ENCODE measurements at regions not wholly inside any gene's neighbourhood (a gene's known extent, or its start where the extent isn't known, plus 50 kb on each side); places are given as distances from the start of the nearest gene placed in this dataset.

GRCh38 chr12:14076538-14076937 lies 95.1 kb upstream of the GRIN2B start:
- FAIRE-seq (no peak), DNase-seq (ENCODE audit: low read depth, low spot score) (no peak)
- no peaks in the 10 kb centered on the region for H4K20me1 ChIP-seq (ENCODE audit: control insufficient read depth, extremely low read depth, insufficient read depth, low read length)
- H3K27ac ChIP-seq (ENCODE audit: control insufficient read depth, insufficient read depth, low read length): no peak overlapping the region
- no peak overlapping the region for H2AFZ ChIP-seq (ENCODE audit: control insufficient read depth, low read length)
- no peak overlapping the region for H3K4me3 ChIP-seq (ENCODE audit: control insufficient read depth in 2 of 3, extremely low read depth in 1 of 3, insufficient read depth in 2 of 3, low read depth in 1 of 3, low read length in 3 of 3)
- H3K9me1 ChIP-seq (ENCODE audit: control insufficient read depth, extremely low read depth, insufficient read depth, low read length): no peaks in the 10 kb centered on the region
- dilution Hi-C loops (cut with MboI; ENCODE audit: extremely low pct_ligation_motif_present, low sequenced_read_pairs): no loop called here
- H3K27me3 ChIP-seq (ENCODE audit: control insufficient read depth, extremely low read depth, insufficient read depth, low read length): no peaks in the 10 kb centered on the region
- TF ChIP-seq CTCF (optimal IDR thresholded peaks at IDR 0.05 in 1 of 3, IDR thresholded peaks at IDR 0.05 in 1 of 3, conservative IDR thresholded peaks at IDR 0.05 in 1 of 3; ENCODE audit: extremely low read depth in 1 of 3, insufficient read depth in 2 of 3, low read length in 3 of 3): no peak
- TF ChIP-seq EZH2 (IDR thresholded peaks at IDR 0.05; ENCODE audit: low read length): no peak
- H3K9me3 ChIP-seq (ENCODE audit: control insufficient read depth, low read depth, low read length): no peaks in the 10 kb centered on the region
- H3K4me1 ChIP-seq (ENCODE audit: control insufficient read depth, extremely low read depth, insufficient read depth, low read length): no peaks in the 10 kb centered on the region
- no peak overlapping the region for H3K9ac ChIP-seq (ENCODE audit: control insufficient read depth, extremely low read depth, insufficient read depth, low read length)
- no peaks in the 10 kb centered on the region for H3K36me3 ChIP-seq (ENCODE audit: control insufficient read depth in 2 of 2, extremely low read depth in 1 of 2, insufficient read depth in 2 of 2, low read length in 2 of 2)
- no peaks in the 10 kb centered on the region for H3K79me2 ChIP-seq (ENCODE audit: control insufficient read depth, insufficient read depth, low read length)
- no peak overlapping the region for H3K4me2 ChIP-seq (ENCODE audit: control insufficient read depth, extremely low read depth, insufficient read depth, low read depth, low read length)

GRCh38 chr12:14086838-14087237 lies 105.4 kb upstream of the GRIN2B start:
- H3K36me3 ChIP-seq (ENCODE audit: control insufficient read depth in 2 of 2, extremely low read depth in 1 of 2, insufficient read depth in 2 of 2, low read length in 2 of 2): no peaks in the 10 kb centered on the region
- no peaks in the 10 kb centered on the region for H3K27me3 ChIP-seq (ENCODE audit: control insufficient read depth, extremely low read depth, insufficient read depth, low read length)
- no peak overlapping the region for H3K27ac ChIP-seq (ENCODE audit: control insufficient read depth, insufficient read depth, low read length)
- TF ChIP-seq CTCF (optimal IDR thresholded peaks at IDR 0.05 in 1 of 3, IDR thresholded peaks at IDR 0.05 in 1 of 3, conservative IDR thresholded peaks at IDR 0.05 in 1 of 3; ENCODE audit: extremely low read depth in 1 of 3, insufficient read depth in 2 of 3, low read length in 3 of 3) (no peak), EZH2 (IDR thresholded peaks at IDR 0.05; ENCODE audit: low read length) (no peak)
- H3K4me1 ChIP-seq (ENCODE audit: control insufficient read depth, extremely low read depth, insufficient read depth, low read length): no peaks in the 10 kb centered on the region
- no peak overlapping the region for H3K4me2 ChIP-seq (ENCODE audit: control insufficient read depth, extremely low read depth, insufficient read depth, low read depth, low read length)
- no peaks in the 10 kb centered on the region for H3K9me3 ChIP-seq (ENCODE audit: control insufficient read depth, low read depth, low read length)
- dilution Hi-C loops (cut with MboI; ENCODE audit: extremely low pct_ligation_motif_present, low sequenced_read_pairs): no loop called here
- no peak overlapping the region for H2AFZ ChIP-seq (ENCODE audit: control insufficient read depth, low read length)
- H3K9me1 ChIP-seq (ENCODE audit: control insufficient read depth, extremely low read depth, insufficient read depth, low read length): no peaks in the 10 kb centered on the region
- H3K9ac ChIP-seq (ENCODE audit: control insufficient read depth, extremely low read depth, insufficient read depth, low read length): no peak overlapping the region
- DNase-seq (ENCODE audit: low read depth, low spot score) (no peak), FAIRE-seq (no peak)
- H4K20me1 ChIP-seq (ENCODE audit: control insufficient read depth, extremely low read depth, insufficient read depth, low read length): no peaks in the 10 kb centered on the region
- no peaks in the 10 kb centered on the region for H3K79me2 ChIP-seq (ENCODE audit: control insufficient read depth, insufficient read depth, low read length)
- no peak overlapping the region for H3K4me3 ChIP-seq (ENCODE audit: control insufficient read depth in 2 of 3, extremely low read depth in 1 of 3, insufficient read depth in 2 of 3, low read depth in 1 of 3, low read length in 3 of 3)
